K562 (cell line): ENCODE measurements at regions not wholly inside any gene's neighbourhood (a gene's known extent, or its start where the extent isn't known, plus 50 kb on each side); places are given as distances from the start of the nearest gene placed in this dataset.

ENCODE experiments used
- ATAC-seq: fragments of 200-7000 bp; cut with Tn5 transposase; 3 replicates; pipeline ENCODE4 v1.9.1; 2020; ENCODE audit warnings: moderate library complexity
- BruUV-seq: library from RNA; stranded (reverse); fragments of 400-500 nt; replicated peaks from 2 replicates; lab custom pipeline; 2021; lab: Mats Ljungman, UMichigan
- CTCF ChIA-PET: fragments of 300-600 bp; formaldehyde crosslinking; extraction: SDS; loops from one replicate; lab custom pipeline; 2021; ENCODE audit warnings: low intra/inter-chr PET ratio; lab: Yijun Ruan, JAX
- POLR2A ChIA-PET: fragments of 300-600, 350-650 bp; sonication (Branson Sonifier 250); formaldehyde crosslinking; extraction: SDS; loops from one replicate; lab custom pipeline; 2021; ENCODE audit warnings: antibody characterized with exemption, inconsistent platforms; lab: Yijun Ruan, JAX
- DNase-seq, 4 experiments: peaks; one replicate each; pipeline versions ENCODE4 v3.0.0 to v3.0.0-alpha.2; 2011 to 2018; ENCODE audit warnings: low spot score in 3 of 4, mixed read lengths in 3 of 4; ENCODE audit errors: extremely low read depth in 1 of 4
- FAIRE-seq: peaks from 2 replicates; lab custom pipeline; 2011; peaks lifted over from hg19 to GRCh38; lab: Jason Lieb, UNC
- H2AFZ ChIP-seq: 2 replicates; pipeline ENCODE4 v1.6.0; 2011; ENCODE audit warnings: low read depth, low read length, control low read depth, inconsistent platforms
- H3K27ac ChIP-seq: fragments of 200-600 bp; 3 replicates; pipeline ENCODE4 v1.8.0; 2011; ENCODE audit warnings: low read depth, mild to moderate bottlenecking, control low read depth, inconsistent platforms, low read length, moderate library complexity, mixed read lengths; ENCODE audit errors: extremely low read depth
- H3K27me3 ChIP-seq, 2 experiments: fragments of 300-600 bp in 1 of 2; 2 replicates in 1 of 2; 3 replicates in 1 of 2; pipeline versions ENCODE4 v1.6.0 to v1.8.0; 2011; ENCODE audit warnings: inconsistent platforms in 2 of 2, low read length in 2 of 2, mild to moderate bottlenecking in 1 of 2, mixed read lengths in 1 of 2, moderate library complexity in 1 of 2; ENCODE audit not compliant: control insufficient read depth in 2 of 2, insufficient read depth in 2 of 2
- H3K36me3 ChIP-seq: fragments of 300-600 bp; 3 replicates; pipeline ENCODE4 v1.8.0; 2011; ENCODE audit warnings: mild to moderate bottlenecking, low read length, inconsistent platforms; ENCODE audit not compliant: control insufficient read depth, insufficient read depth
- H3K4me1 ChIP-seq, 2 experiments: fragments of 200-600 bp in 1 of 2; replicated peaks in 1 of 2; 2 replicates in 1 of 2; 3 replicates in 1 of 2; pipeline versions ENCODE4 v1.5.1 to v1.8.0; 2011; ENCODE audit warnings: inconsistent platforms in 2 of 2, low read length in 2 of 2, mild to moderate bottlenecking in 1 of 2, mixed read lengths in 1 of 2, moderate library complexity in 1 of 2; ENCODE audit not compliant: control insufficient read depth in 2 of 2, insufficient read depth in 2 of 2
- H3K4me2 ChIP-seq: 2 replicates; pipeline ENCODE4 v1.6.1; 2011; ENCODE audit warnings: low read length, control low read depth, inconsistent platforms, mixed read lengths; ENCODE audit not compliant: insufficient read depth
- H3K4me3 ChIP-seq: fragments of 200-600 bp; sonication (generic), shearing (Covaris generic); 2 replicates; pipeline ENCODE4 v1.5.1; 2016; ENCODE audit warnings: control low read depth, inconsistent platforms
- H3K79me2 ChIP-seq: fragments of 200-600 bp; 3 replicates; pipeline ENCODE4 v1.8.0; 2011; ENCODE audit warnings: low read length, inconsistent platforms; ENCODE audit not compliant: control insufficient read depth, insufficient read depth
- H3K9ac ChIP-seq, 2 experiments: 2 replicates each; pipeline versions ENCODE4 v1.6.0 to v1.6.1; 2011; ENCODE audit warnings: low read depth in 2 of 2, low read length in 2 of 2, control low read depth in 1 of 2, inconsistent platforms in 1 of 2, mild to moderate bottlenecking in 1 of 2, mixed read lengths in 1 of 2; ENCODE audit not compliant: insufficient read depth in 1 of 2
- H3K9me1 ChIP-seq: one replicate; pipeline ENCODE4 v1.6.0; 2011; ENCODE audit warnings: inconsistent platforms, mild to moderate bottlenecking, low read length, moderate library complexity; ENCODE audit not compliant: control insufficient read depth, insufficient read depth
- H3K9me3 ChIP-seq: replicated peaks from 2 replicates; pipeline ENCODE4 v1.5.1; 2011; ENCODE audit warnings: low read depth, low read length, inconsistent platforms; ENCODE audit not compliant: control insufficient read depth, insufficient read depth
- H4K20me1 ChIP-seq: replicated peaks from 2 replicates; pipeline ENCODE4 v1.6.1; 2011; ENCODE audit warnings: low read length, inconsistent platforms, mixed read lengths; ENCODE audit not compliant: control insufficient read depth, insufficient read depth
- BCOR ChIP-seq: fragments of 450-650 bp; IDR thresholded peaks from 2 replicates; pipeline ENCODE4 v1.6.1; 2016
- TFE3 ChIP-seq: fragments of 450-650 bp; formaldehyde crosslinking; IDR thresholded peaks from 2 replicates; pipeline ENCODE4 v1.4.0; 2020; ENCODE audit warnings: mild to moderate bottlenecking, mixed read lengths
- WGBS: fragments of 100-300 bp; shearing (Covaris generic); methylation state at CpG from one replicate; pipeline ENCODE4 v1.1.6; 2016; ENCODE audit warnings: low coverage, mixed read lengths; ENCODE audit not compliant: insufficient coverage; ENCODE audit errors: missing lambda C conversion rate; 5-methylcytosine and 5-hydroxymethylcytosine counted together
- in situ Hi-C: fragments of 300-500 bp; cut with MboI; formaldehyde crosslinking; loops from 4 replicates; pipeline ENCODE4 v1.15.0; 2018; ENCODE audit warnings: inconsistent platforms, mixed read lengths
- intact Hi-C: fragments of 100-400 bp; cut with micrococcal nuclease; formaldehyde crosslinking; loops from 2 replicates; pipeline ENCODE4 v1.14.2; 2022

- WGBS, result 2% methylated on average over 3 of the region's 3 CpGs
Observed at GRCh38 chr7:82528577-82529310, 85.2 kb upstream of the CACNA2D1 start.

More at GRCh38 chr7:82528577-82529310, 85.2 kb upstream of the CACNA2D1 start:
- Histone ChIP-seq H3K4me3 (no peak overlapping the region), H4K20me1 (no peaks in the 10 kb centered on the region), H3K79me2 (no peaks in the 10 kb centered on the region), H3K9me1 (no peaks in the 10 kb centered on the region), H3K4me2 (no peak overlapping the region), H3K27me3 (no peaks in the 10 kb centered on the region), H2AFZ (no peak overlapping the region), H3K27ac (no peak overlapping the region)
- POLR2A ChIA-PET, result no interaction called here
- TF ChIP-seq BCOR, result no peak
- peak; percentile 51 for TF ChIP-seq TFE3 (CRISPR knock-in tag)
- TF ChIP-seq, all 486 proteins: peak for 1
- FAIRE-seq (no peak), DNase-seq (no peak), ATAC-seq (no peak)
- in situ Hi-C loops (no loop called here), intact Hi-C loops (no loop called here)
- Histone ChIP-seq H3K36me3 (no peaks in the 10 kb centered on the region), H3K4me1 (no peaks in the 10 kb centered on the region), H3K9ac (no peak overlapping the region), H3K9me3 (no peaks in the 10 kb centered on the region)
- CTCF ChIA-PET, result no interaction called here
- no TSS peak for BruUV-seq
